WTC11 (cell line): ENCODE measurements at regions not wholly inside any gene's neighbourhood (a gene's known extent, or its start where the extent isn't known, plus 50 kb on each side); places are given as distances from the start of the nearest gene placed in this dataset.

ENCODE experiments used
- CREM ChIP-seq: sonication (generic); formaldehyde crosslinking; IDR thresholded peaks from 2 replicates; pipeline ENCODE4 v1.8.1; 2022; ENCODE audit warnings: mild to moderate bottlenecking, missing genetic modification reagents, moderate library complexity
- ESRRA ChIP-seq: sonication (generic); formaldehyde crosslinking; IDR thresholded peaks from 2 replicates; pipeline ENCODE4 v1.8.1; 2022; ENCODE audit warnings: mild to moderate bottlenecking, missing genetic modification reagents, borderline replicate concordance
- FOXJ3 ChIP-seq: sonication (generic); formaldehyde crosslinking; IDR thresholded peaks from 2 replicates; pipeline ENCODE4 v1.9.0; 2021; ENCODE audit warnings: missing genetic modification reagents, mild to moderate bottlenecking, borderline replicate concordance
- NR3C1 ChIP-seq: sonication (generic); formaldehyde crosslinking; conservative IDR thresholded peaks from 2 replicates; pipeline ENCODE4 v1.8.1; 2023; ENCODE audit warnings: low read depth, mild to moderate bottlenecking, missing genetic modification reagents
- ZNF121 ChIP-seq: sonication (generic); formaldehyde crosslinking; IDR thresholded peaks from 2 replicates; pipeline ENCODE4 v1.8.0; 2023; ENCODE audit warnings: missing genetic modification reagents
- TF ChIP-seq, protein P1 (sequence below): sonication (generic); formaldehyde crosslinking; conservative IDR thresholded peaks from 2 replicates; pipeline ENCODE4 v1.8.1; 2022; ENCODE audit warnings: mild to moderate bottlenecking, missing genetic modification reagents
- TF ChIP-seq, protein P2 (sequence below): fragments of 200-600 bp; IDR thresholded peaks from 2 replicates; pipeline ENCODE4 v1.8.0; 2022; ENCODE audit warnings: antibody characterized with exemption
- TF ChIP-seq, protein P3 (sequence below): sonication (generic); formaldehyde crosslinking; IDR thresholded peaks from 2 replicates; pipeline ENCODE4 v1.8.1; 2023; ENCODE audit warnings: mild to moderate bottlenecking, missing genetic modification reagents, moderate library complexity
- TF ChIP-seq, protein P4 (sequence below): fragments of 250-450 bp; sonication (Bioruptor Pico); IDR thresholded peaks from 2 replicates; pipeline ENCODE4 v1.9.0; 2021; ENCODE audit warnings: mild to moderate bottlenecking
- TF ChIP-seq, protein P5 (sequence below): sonication (generic); formaldehyde crosslinking; IDR thresholded peaks from 2 replicates; pipeline ENCODE4 v1.8.0; 2022; ENCODE audit warnings: mild to moderate bottlenecking, missing genetic modification reagents

DNA sequence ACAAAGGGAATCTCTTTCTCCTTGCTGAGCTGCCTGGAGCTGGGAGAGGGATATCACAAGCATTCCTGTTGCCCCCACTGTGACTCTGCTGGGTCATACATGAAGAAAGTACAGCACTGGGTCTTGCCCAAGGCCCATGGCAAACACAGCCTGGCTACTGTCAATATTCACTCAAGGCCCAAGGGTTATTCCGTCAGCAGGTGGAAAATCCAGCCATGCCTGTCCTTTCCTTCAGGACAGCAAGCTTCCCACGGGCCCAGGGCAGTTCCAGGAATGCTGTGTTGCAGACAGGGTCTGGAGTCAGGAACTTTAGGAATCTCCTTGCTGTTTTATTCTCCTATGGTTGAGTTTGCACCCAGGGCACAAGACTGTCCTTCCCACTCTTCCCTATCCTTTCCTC, 106.8 kb downstream of the TNFSF13B start:
- TF ChIP-seq ZNF121 (CRISPR knock-in tag), result no peak
- TF ChIP-seq, protein P1, sequence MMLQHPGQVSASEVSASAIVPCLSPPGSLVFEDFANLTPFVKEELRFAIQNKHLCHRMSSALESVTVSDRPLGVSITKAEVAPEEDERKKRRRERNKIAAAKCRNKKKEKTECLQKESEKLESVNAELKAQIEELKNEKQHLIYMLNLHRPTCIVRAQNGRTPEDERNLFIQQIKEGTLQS (CRISPR knock-in tag), result no peak
- TF ChIP-seq CREM, result no peak
- TF ChIP-seq, protein P2, sequence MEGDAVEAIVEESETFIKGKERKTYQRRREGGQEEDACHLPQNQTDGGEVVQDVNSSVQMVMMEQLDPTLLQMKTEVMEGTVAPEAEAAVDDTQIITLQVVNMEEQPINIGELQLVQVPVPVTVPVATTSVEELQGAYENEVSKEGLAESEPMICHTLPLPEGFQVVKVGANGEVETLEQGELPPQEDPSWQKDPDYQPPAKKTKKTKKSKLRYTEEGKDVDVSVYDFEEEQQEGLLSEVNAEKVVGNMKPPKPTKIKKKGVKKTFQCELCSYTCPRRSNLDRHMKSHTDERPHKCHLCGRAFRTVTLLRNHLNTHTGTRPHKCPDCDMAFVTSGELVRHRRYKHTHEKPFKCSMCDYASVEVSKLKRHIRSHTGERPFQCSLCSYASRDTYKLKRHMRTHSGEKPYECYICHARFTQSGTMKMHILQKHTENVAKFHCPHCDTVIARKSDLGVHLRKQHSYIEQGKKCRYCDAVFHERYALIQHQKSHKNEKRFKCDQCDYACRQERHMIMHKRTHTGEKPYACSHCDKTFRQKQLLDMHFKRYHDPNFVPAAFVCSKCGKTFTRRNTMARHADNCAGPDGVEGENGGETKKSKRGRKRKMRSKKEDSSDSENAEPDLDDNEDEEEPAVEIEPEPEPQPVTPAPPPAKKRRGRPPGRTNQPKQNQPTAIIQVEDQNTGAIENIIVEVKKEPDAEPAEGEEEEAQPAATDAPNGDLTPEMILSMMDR, result no peak
- TF ChIP-seq, protein P3, sequence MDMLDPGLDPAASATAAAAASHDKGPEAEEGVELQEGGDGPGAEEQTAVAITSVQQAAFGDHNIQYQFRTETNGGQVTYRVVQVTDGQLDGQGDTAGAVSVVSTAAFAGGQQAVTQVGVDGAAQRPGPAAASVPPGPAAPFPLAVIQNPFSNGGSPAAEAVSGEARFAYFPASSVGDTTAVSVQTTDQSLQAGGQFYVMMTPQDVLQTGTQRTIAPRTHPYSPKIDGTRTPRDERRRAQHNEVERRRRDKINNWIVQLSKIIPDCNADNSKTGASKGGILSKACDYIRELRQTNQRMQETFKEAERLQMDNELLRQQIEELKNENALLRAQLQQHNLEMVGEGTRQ (CRISPR knock-in tag), result no peak
- TF ChIP-seq NR3C1 (CRISPR knock-in tag), result no peak
- no peak for TF ChIP-seq ESRRA (CRISPR knock-in tag)
- TF ChIP-seq, protein P4, sequence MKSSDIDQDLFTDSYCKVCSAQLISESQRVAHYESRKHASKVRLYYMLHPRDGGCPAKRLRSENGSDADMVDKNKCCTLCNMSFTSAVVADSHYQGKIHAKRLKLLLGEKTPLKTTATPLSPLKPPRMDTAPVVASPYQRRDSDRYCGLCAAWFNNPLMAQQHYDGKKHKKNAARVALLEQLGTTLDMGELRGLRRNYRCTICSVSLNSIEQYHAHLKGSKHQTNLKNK (CRISPR knock-in tag), result no peak
- TF ChIP-seq, protein P5, sequence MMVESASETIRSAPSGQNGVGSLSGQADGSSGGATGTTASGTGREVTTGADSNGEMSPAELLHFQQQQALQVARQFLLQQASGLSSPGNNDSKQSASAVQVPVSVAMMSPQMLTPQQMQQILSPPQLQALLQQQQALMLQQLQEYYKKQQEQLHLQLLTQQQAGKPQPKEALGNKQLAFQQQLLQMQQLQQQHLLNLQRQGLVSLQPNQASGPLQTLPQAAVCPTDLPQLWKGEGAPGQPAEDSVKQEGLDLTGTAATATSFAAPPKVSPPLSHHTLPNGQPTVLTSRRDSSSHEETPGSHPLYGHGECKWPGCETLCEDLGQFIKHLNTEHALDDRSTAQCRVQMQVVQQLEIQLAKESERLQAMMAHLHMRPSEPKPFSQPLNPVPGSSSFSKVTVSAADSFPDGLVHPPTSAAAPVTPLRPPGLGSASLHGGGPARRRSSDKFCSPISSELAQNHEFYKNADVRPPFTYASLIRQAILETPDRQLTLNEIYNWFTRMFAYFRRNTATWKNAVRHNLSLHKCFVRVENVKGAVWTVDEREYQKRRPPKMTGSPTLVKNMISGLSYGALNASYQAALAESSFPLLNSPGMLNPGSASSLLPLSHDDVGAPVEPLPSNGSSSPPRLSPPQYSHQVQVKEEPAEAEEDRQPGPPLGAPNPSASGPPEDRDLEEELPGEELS (CRISPR knock-in tag), result no peak
- no peak for TF ChIP-seq FOXJ3 (CRISPR knock-in tag)
